Stimulated activated effector memory CD8-positive, alpha-beta T cell treated with anti-CD3 and anti-CD28 coated beads, Interleukin-12 subunit alpha, Interleukin-12 subunit beta, amount 100 ng/mL, for 72 hours (primary cell): ENCODE measurements at regions not wholly inside any gene's neighbourhood (a gene's known extent, or its start where the extent isn't known, plus 50 kb on each side); places are given as distances from the start of the nearest gene placed in this dataset.
A peak's percentile ranks its signal among the peaks of the same experiment; 100 is the strongest.
"Not testable (repeated sequence)": the region's sequence is repeated elsewhere in the genome, so short reads cannot be mapped to it uniquely, and the experiment has no call there.

Source experiments
- ATAC-seq: fragments of 150-1000 bp; cut with Tn5 transposase; 2 replicates; pipeline ENCODE4 v1.10.0; 2021
- DNase-seq, 2 donors: peaks; one replicate each; pipeline ENCODE4 v3.0.0; 2021 to 2022; ENCODE audit warnings: low spot score in 2 of 2
- H3K27ac Mint-ChIP-seq: one replicate; pipeline ENCODE4 v1.8.0; 2022; ENCODE audit warnings: mild to moderate bottlenecking, mixed read lengths
- H3K36me3 Mint-ChIP-seq: one replicate; pipeline ENCODE4 v1.8.0; 2022; ENCODE audit warnings: mild to moderate bottlenecking, mixed read lengths
- H3K4me1 Mint-ChIP-seq: one replicate; pipeline ENCODE4 v1.8.0; 2022; ENCODE audit warnings: mixed read lengths
- H3K4me3 Mint-ChIP-seq: one replicate; pipeline ENCODE4 v1.8.0; 2022; ENCODE audit warnings: mild to moderate bottlenecking, mixed read lengths
- H3K9me3 Mint-ChIP-seq: one replicate; pipeline ENCODE4 v1.8.0; 2022; ENCODE audit warnings: mixed read lengths

DNA sequence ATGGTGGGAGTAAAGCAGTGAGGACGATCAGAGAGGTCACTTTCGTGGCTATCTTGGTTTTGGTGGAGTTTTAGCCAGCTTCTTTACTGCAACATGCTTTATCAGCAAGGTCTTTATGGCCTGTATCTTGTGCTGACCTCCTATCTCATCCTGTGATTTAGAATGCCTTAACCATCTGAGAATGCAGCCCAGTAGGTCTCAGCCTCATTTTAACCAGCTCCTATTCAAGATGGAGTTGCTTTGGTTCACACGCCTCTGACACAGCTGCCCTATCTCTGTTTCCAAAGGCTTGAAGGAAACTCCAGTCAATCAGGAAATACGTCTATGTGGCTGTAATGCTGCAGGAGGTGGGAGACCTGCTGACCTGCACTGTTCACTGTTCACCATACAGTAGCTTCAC is 146.1 kb upstream of the POGK start:
- DNase-seq (no peak), ATAC-seq (no peak)
- H3K27ac Mint-ChIP-seq: no peak overlapping the region
- H3K4me1 Mint-ChIP-seq: no peaks in the 10 kb centered on the region
- H3K4me3 Mint-ChIP-seq: no peak overlapping the region
- no peaks in the 10 kb centered on the region for H3K36me3 Mint-ChIP-seq
- no peaks in the 10 kb centered on the region for H3K9me3 Mint-ChIP-seq

DNA sequence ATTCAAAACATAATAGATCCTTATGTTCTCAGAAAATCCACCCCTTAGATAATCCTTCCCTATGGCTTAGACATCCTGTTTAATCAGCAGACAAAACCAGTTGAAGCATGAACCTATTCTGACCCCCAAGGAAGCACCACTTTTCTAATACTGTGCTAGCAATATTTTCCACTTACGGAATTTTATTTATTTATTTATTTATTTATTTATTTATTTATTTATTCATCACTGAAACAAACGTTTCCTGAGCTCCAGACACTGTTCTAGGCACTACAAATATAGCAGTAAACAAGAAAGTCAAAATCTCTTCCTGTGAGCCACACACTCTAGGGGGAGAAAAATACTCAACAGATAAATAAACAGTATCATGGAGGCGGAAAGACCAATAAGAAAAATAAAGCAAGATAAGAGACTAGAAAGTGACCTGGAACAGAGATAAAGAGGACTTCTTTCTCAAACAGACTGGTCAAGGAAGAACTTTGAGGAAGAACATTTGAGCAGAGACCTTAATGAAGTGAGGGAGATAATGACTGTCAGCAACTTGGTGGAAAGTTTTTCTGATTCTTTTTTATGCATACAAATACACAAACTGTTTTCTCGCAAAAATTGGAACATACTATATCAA is 145.5 kb upstream of the POGK start:
- ATAC-seq: no peak
- Mint-ChIP-seq H3K4me3 (no peak overlapping the region), H3K27ac (no peak overlapping the region), H3K4me1 (no peaks in the 10 kb centered on the region), H3K9me3 (no peaks in the 10 kb centered on the region), H3K36me3 (no peaks in the 10 kb centered on the region)
- DNase-seq: no peak

DNA sequence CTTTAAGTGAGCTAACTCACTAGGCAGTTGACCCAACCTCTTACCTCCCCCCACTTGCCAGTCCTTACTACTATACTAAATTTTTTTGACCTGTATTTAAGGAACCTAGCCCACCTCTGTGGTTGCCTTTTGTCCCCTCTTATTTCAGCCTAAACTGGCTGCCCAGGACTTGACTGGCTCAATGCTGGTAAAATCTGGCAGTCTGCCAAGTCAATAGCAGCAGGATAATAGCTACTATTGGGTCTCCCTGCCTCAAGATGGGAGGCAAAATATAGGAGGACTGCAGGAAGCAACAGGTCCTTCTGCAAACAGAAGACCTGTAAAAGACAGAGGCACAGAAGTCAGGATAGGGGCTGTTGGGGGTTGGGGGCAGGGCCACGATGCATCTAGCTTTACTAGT is 144.2 kb upstream of the POGK start:
- no peak for ATAC-seq
- Mint-ChIP-seq H3K27ac (no peak overlapping the region), H3K4me3 (no peak overlapping the region), H3K4me1 (no peaks in the 10 kb centered on the region), H3K9me3 (no peaks in the 10 kb centered on the region), H3K36me3 (no peaks in the 10 kb centered on the region)
- DNase-seq: no peak

DNA sequence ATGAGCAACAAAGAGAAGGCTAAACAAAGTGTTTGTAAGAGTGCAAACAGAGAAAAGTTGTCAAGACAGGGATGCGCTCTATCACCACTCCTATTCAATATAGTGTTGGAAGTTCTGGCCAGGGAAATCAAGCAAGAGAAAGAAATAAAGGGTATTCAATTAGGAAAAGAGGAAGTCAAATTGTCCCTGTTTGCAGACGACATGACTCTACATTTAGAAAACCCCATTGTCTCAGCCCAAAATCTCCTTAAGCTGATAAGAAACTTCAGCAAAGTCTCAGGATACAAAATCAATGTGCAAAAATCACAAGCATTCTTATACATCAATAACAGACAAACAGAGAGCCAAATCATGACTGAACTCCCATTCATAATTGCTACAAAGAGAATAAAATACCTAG is 143.4 kb upstream of the POGK start:
- H3K36me3 Mint-ChIP-seq, H3K4me3 Mint-ChIP-seq, ATAC-seq, DNase-seq, H3K9me3 Mint-ChIP-seq, H3K27ac Mint-ChIP-seq, H3K4me1 Mint-ChIP-seq: not testable (repeated sequence)

DNA sequence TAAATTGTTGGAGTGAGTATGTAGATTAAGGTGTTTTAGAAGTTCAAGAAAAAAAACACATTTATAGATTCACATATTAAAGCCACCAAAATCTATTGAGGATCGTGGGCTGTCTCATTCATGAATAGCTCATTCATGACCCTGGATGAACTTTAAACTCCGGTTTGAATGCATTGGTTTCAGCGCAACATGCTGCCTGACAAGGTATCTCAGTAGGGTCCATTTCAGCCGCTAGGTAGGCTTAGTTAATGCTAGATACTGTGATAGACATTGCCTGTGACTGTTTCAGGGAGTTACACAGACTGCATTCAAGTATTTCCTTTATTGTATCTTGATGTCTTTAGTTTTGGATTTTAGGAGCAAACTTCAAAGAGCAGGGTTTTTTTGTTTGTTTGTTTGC is 140.5 kb upstream of the POGK start:
- Mint-ChIP-seq H3K36me3 (no peaks in the 10 kb centered on the region), H3K9me3 (no peaks in the 10 kb centered on the region)
- ATAC-seq: no peak

DNA sequence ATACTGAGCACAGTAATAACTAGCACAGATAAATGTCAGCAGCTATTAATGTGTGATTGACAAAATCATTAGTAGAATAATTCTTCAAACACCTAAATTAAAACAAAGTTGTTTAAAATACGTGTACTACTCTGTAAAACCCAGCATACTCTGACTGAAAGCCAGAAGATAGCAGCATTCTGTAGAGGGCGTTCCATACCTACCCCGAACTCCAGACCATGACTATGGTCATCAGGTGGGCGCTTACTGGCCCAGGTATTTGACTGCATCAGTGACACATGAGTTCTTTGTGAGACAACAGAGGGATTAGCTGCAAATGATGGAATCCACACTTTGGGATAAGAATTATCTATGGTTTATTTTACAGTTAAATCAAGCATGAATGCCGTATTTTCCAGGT is 139.7 kb upstream of the POGK start:
- Mint-ChIP-seq H3K4me3 (no peak overlapping the region), H3K36me3 (no peaks in the 10 kb centered on the region), H3K9me3 (no peaks in the 10 kb centered on the region), H3K27ac (no peak overlapping the region), H3K4me1 (no peaks in the 10 kb centered on the region)
- DNase-seq: no peak
- ATAC-seq: no peak

More for the DNA sequence above, 140.5 kb upstream of the POGK start:
- Mint-ChIP-seq H3K4me3 (no peak overlapping the region), H3K4me1 (no peaks in the 10 kb centered on the region), H3K27ac (no peak overlapping the region)
- DNase-seq: no peak

DNA sequence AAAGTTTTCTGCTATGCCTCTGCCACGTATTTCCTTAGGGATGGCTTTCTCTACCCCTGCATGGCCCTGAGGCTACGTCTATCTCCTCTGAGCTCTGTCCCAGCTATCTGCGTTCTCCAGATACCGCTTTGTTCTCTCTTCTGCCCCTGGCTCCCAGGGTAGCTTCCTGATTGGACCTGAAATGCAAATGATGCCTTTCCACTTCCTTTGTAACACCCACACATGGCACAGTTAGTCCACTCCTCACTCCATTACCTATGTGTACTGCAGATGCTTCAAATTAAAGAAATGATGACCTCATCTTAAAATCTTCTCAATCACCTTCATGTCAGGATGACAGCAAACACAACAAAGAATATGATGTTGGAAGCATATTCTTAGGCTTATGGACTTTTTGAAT is 138.6 kb upstream of the POGK start:
- H3K4me1 Mint-ChIP-seq: peaks cover 4% of the 10 kb centered on the region
- no peaks in the 10 kb centered on the region for H3K9me3 Mint-ChIP-seq
- H3K36me3 Mint-ChIP-seq: no peaks in the 10 kb centered on the region
- no peak for DNase-seq
- no peak overlapping the region for H3K27ac Mint-ChIP-seq
- no peak for ATAC-seq
- no peak overlapping the region for H3K4me3 Mint-ChIP-seq

DNA sequence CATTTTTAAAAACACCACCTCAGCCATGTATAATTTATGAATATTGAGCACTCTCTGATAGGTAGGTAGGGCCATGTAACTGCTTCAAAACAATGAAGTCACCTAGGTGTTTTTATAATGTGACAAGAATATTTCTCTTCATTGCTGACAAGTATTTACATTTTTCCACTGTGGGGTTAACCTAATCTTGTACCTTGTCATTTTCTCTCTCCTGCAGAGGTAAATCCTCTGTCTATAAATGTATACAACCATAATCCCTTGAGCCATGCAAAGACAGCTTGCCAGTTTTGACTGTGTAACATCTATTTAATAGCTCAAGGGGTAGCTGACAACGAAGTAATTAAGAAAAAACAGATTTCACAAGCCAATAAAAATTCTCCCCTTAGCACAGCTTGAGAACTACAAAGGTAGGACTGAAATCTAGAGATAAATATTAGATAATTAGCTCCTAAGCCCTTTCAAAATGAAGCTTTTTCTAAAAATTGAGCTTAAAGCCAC is 137.6 kb upstream of the POGK start:
- no peak for ATAC-seq
- H3K4me3 Mint-ChIP-seq: no peak overlapping the region
- no peak overlapping the region for H3K27ac Mint-ChIP-seq
- no peaks in the 10 kb centered on the region for H3K9me3 Mint-ChIP-seq
- DNase-seq: no peak
- H3K36me3 Mint-ChIP-seq: no peaks in the 10 kb centered on the region
- H3K4me1 Mint-ChIP-seq: peaks cover 9% of the 10 kb centered on the region

DNA sequence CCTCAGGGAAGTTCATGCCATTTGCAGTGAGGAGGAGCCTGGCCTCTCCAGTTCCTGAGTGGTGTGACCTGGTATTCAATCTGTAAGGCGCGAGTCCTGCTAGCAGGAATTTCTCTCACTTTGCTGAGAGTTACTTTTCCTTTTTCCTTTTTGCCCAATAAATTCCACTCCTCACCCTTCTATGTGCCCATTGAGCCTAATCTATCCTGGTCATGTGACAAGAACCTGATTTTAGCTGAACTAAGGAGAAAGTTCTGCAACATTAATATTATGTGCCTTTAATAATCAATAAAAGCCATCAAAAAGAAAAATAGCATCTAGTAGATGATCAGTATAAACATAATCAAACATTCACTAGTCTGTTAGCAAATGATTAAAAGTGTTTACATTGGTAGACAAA is 136.1 kb upstream of the POGK start:
- Mint-ChIP-seq H3K4me3 (no peak overlapping the region), H3K9me3 (no peaks in the 10 kb centered on the region), H3K4me1 (peaks cover 9% of the 10 kb centered on the region), H3K27ac (no peak overlapping the region), H3K36me3 (no peaks in the 10 kb centered on the region)
- DNase-seq (no peak), ATAC-seq (no peak)

DNA sequence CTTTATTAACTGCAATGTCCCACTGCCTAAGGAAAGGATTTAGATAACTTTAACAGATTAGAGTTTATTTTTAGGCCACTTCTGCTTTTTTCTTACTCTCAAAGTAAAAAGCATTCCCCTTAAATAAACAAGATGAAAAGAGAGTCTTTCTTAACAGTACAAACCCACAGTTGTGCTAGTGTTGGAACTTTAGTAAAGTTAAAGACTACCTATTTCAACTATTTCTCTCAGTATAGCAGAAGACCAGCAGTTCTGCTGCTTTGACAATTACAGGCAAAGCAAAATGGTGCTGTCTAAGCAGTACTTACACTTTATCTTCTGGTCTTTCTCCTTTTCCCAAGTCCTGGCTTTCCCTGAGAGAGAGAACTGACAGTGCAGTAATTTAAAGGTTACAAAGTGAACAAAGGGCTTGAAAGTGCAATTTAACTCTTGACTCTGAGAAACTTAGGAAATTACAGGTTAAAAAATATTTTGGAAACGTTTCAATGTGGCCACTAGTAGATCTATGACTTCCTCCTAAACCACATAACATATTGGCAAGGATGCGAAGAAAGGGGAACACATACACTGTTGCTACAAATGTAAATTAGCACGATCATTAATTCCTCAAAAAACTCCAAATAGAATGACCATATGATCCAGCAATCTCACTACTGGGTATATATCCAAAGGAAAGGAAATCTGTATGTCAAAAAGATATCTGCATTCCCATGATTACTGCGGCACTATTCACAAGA is 135.4 kb upstream of the POGK start:
- Mint-ChIP-seq H3K4me3 (no peak overlapping the region), H3K9me3 (no peaks in the 10 kb centered on the region), H3K36me3 (no peaks in the 10 kb centered on the region), H3K27ac (no peak overlapping the region), H3K4me1 (peaks cover 9% of the 10 kb centered on the region)
- DNase-seq (no peak), ATAC-seq (no peak)

DNA sequence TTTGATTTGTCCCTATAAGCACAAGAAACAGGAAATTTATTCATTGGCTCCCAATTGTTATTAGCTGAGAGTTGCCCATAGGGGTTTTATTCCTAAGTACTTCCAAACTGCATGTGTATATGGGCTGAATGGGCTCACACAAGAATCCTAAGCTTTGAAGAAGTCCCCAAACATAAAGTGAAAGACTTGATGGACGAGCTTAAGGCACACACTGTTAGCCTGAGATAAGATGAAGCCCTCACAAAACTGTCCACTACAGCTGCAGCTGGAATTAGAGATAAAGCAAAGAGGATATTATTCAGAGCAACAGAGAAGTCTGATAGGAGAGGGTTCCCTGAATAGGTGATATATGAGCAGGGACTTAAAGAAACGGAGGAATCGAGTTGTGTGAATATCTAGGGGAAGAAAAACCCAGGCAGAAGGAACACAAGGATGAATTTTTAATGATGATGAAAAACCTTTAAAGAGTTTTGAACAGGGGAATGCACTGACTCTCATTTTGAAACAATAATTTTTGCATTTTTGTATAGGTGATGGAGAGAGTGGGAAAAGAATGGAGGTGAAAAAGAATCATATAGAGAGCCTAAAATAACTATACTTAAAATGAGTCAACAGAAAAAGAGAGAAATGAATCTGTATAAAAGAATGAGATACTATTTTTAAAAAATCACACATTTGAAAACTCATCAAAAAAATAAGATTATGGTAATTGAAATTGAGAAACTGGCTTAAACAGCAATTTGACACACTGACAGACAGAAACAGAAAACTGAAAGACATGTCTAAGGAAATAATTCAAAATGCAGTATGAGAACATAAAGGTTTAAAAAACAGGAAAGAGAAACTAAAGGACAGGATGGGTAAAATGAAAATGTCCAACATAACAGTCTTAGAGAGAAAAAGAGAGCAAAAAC is 133.6 kb upstream of the POGK start:
- Mint-ChIP-seq H3K36me3 (no peaks in the 10 kb centered on the region), H3K27ac (no peak overlapping the region), H3K9me3 (no peaks in the 10 kb centered on the region), H3K4me1 (peaks cover 9% of the 10 kb centered on the region), H3K4me3 (no peak overlapping the region)
- ATAC-seq: peak; percentile 60
- DNase-seq: no peak

DNA sequence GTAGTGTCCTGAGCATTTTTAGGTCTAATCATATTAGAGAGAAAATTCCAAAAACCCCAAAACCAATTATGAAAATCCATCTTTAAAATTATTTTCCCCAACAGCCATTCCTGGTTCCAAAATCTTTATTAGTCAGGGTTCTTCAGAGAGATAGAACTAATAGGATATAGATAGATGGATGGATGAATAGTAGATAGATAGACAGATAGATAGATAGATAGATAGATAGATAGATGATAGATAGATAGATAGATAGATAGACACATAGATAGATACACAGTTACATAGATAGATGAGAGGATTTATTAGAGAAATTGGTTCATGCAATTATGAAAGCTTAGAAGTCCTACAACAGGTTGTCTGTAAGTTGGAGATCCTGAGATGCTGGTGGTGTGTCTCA is 122.7 kb upstream of the POGK start:
- ATAC-seq: no peak
- DNase-seq: no peak
- H3K4me1 Mint-ChIP-seq: no peaks in the 10 kb centered on the region
- no peak overlapping the region for H3K4me3 Mint-ChIP-seq
- no peaks in the 10 kb centered on the region for H3K9me3 Mint-ChIP-seq
- H3K36me3 Mint-ChIP-seq: no peaks in the 10 kb centered on the region
- H3K27ac Mint-ChIP-seq: no peak overlapping the region

DNA sequence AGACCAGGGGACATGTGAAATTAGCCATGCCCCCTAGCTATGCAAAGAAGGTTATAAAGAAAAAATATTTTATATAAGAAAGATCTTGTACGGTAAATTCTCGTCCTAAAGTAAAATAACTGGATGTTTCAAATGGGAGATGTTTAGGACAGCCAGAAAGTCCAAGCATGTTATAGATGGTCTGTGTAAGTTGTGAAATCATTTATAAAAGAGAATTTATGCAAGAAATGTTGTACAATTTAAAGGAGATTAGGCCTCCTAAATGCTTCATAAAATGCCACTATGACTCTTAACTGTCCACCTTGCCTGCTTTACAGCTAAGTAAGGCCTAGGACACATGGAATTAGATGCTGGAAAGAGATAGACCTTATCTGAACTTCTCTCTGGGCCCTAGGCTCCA is 118.1 kb upstream of the POGK start:
- no peak overlapping the region for H3K4me3 Mint-ChIP-seq
- no peak overlapping the region for H3K27ac Mint-ChIP-seq
- no peaks in the 10 kb centered on the region for H3K36me3 Mint-ChIP-seq
- no peaks in the 10 kb centered on the region for H3K4me1 Mint-ChIP-seq
- DNase-seq (no peak), ATAC-seq (no peak)
- H3K9me3 Mint-ChIP-seq: no peaks in the 10 kb centered on the region

DNA sequence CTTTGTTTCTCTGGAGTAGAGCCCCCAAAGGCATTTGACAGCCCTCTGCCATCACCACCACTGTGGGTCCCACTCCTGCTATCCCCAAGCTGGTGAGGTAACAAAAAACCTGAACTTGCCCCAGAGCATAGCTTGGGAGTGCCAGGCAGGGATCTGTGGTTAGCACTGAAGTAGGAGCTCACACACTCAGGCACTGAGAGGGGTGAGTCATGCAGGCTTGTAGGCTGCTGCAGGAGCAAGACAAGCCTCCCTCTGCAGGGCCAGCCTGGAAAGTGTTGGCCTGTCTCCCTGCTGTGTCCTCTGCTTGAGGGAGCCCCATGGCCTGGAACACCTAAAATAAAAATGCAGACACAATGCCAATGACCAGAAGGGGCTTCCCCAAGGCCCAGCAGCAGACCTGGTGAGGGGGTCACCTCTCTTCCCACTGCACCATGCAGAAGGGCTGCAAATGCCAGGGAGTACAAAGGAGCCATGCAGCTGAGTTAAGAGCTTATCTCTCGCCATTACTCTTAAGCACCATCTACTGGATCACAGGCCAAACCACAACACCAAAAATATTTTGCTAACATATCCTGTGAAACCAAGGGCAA is 108.9 kb upstream of the POGK start:
- Mint-ChIP-seq H3K4me3 (no peak overlapping the region), H3K9me3 (no peaks in the 10 kb centered on the region), H3K36me3 (no peaks in the 10 kb centered on the region)

DNA sequence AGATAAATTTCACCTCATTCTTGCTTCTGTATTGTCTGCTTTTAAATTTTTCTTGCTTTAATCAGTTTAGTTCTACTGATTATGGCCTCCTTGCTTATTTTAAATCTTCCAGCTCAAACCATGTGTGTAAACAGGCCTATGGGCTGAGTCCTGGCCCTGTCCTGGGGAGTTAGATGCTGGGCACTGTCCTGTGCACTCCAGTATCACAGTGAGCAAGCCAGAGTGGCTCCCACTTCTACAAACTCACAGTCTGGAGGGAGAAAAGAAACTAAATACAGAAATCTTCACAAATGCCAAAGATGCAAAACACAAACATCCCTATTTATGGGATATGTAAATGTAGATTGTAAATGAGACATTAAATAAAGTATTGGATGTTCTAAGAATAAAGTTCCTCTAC is 101.1 kb upstream of the POGK start:
- no peaks in the 10 kb centered on the region for H3K4me1 Mint-ChIP-seq
- H3K36me3 Mint-ChIP-seq: no peaks in the 10 kb centered on the region
- no peak for DNase-seq
- ATAC-seq: no peak
- H3K27ac Mint-ChIP-seq: no peak overlapping the region
- no peak overlapping the region for H3K4me3 Mint-ChIP-seq
- H3K9me3 Mint-ChIP-seq: no peaks in the 10 kb centered on the region

More for the DNA sequence above, 108.9 kb upstream of the POGK start:
- peak; percentile 26 for ATAC-seq
- Mint-ChIP-seq H3K4me1 (no peaks in the 10 kb centered on the region), H3K27ac (no peak overlapping the region)
- no peak for DNase-seq
